Astrocyte of the spinal cord (primary cell): ENCODE measurements at regions not wholly inside any gene's neighbourhood (a gene's known extent, or its start where the extent isn't known, plus 50 kb on each side); places are given as distances from the start of the nearest gene placed in this dataset.

Experiments used
- DNase-seq: peaks from one replicate; pipeline ENCODE4 v3.0.0; 2011; ENCODE audit warnings: low read depth, low spot score
- H3K4me3 ChIP-seq: 2 replicates; pipeline ENCODE4 v1.5.1; 2011; ENCODE audit warnings: low read depth, mild to moderate bottlenecking, low read length, moderate library complexity
- CTCF ChIP-seq: IDR thresholded peaks from 2 replicates; pipeline ENCODE4 v1.5.1; 2012; ENCODE audit warnings: low read depth, mild to moderate bottlenecking, low read length, inconsistent platforms
- in situ Hi-C: cut with HindIII; loops from 2 replicates; pipeline ENCODE4 v1.10.0; 2017; ENCODE audit warnings: low sequenced_read_pairs

DNA sequence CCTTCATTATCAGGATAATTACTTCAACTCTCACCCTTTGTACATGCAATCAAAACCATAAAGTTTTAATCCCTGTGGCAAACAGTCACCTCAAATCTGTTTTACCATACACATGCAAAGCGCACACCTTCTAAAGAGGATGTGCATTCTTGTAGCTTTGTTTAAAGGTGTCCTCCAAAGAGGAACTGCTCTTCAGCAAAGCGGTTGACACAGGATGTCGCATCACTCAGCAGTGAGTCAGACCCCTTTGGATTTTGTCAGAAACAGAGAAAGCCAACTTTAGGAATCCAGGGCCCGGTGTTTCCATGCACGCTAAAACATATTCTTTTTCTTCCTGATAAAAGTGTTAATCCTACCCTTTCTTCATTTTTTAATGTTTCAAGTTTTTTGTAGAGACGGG lies 268.3 kb upstream of the ARID1B start:
- no peak for TF ChIP-seq CTCF
- no peak overlapping the region for H3K4me3 ChIP-seq
- in situ Hi-C loops, result no loop called here
- DNase-seq, result no peak

GRCh38 chr6:156508126-156508525 lies 269.1 kb upstream of the ARID1B start:
- TF ChIP-seq CTCF, result no peak
- in situ Hi-C loops, result no loop called here
- no peak for DNase-seq
- H3K4me3 ChIP-seq, result no peak overlapping the region

DNA sequence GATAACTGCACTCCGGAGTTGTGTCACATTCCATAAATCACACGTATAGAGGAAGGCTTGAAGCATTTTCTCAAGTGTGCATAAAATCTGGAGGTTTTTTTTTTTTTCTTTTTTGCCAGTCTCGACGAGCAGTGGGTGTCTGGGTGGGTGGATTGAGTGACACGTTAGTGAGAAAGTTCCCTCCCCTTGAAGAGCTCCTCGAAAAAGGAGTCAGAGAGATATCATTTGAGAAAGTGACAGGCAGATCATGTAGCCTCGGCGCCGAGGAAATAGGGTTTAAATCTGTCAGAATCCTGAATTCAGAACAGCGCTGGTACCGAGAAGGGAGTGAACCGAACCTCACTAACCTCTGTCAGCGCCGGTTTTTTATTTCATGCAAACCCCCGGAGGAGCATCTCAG lies 269.5 kb upstream of the ARID1B start:
- in situ Hi-C loops, result no loop called here
- no peak for DNase-seq
- H3K4me3 ChIP-seq, result no peak overlapping the region
- no peak for TF ChIP-seq CTCF

DNA sequence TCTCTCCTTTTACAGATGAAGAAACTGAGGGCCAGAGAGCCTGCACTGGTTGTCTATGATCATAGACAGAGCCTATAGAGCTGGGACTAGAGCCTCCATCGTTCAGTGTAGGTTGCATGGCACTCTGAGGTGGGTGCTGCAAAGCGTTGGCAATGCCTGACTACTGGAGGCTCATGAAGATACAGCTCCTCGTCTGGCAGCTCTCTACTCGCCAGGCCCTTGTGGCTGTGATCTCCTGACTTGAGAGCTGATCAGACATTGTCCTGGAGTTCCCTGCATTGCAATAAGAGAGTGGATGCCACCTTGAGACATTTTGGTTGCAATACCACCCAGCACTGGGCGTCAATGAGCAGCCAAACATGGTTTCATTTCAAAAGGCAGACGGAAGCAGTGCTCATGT lies 270.1 kb upstream of the ARID1B start:
- no peak overlapping the region for H3K4me3 ChIP-seq
- in situ Hi-C loops, result no loop called here
- no peak for DNase-seq
- no peak for TF ChIP-seq CTCF

DNA sequence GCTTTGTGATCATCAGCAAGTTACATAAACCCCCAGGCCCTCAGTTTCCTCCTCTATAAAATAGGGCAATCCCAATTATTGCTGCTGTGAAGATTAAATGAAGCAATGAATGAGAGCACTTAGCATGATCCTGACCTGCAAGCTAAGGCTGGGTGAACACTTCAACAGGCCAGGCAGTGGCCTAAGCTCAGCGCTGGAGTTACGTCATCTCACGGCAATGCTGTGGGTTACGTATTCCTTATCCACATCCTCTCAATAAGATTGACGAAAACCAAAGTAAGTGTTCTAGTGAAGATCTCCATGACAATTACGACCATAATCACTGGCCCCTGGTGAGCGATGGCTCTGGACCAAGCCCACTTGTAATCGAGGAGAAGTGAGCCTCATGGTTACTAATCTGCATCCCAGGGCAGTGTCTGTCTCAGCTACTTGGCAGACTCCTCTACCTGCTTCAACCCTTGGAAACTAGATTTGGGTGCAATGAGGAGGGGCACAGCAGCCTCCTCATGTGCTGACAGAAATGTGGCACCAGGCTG lies 274.1 kb upstream of the ARID1B start:
- in situ Hi-C loops, result no loop called here
- DNase-seq, result no peak
- no peak overlapping the region for H3K4me3 ChIP-seq
- TF ChIP-seq CTCF, result no peak

DNA sequence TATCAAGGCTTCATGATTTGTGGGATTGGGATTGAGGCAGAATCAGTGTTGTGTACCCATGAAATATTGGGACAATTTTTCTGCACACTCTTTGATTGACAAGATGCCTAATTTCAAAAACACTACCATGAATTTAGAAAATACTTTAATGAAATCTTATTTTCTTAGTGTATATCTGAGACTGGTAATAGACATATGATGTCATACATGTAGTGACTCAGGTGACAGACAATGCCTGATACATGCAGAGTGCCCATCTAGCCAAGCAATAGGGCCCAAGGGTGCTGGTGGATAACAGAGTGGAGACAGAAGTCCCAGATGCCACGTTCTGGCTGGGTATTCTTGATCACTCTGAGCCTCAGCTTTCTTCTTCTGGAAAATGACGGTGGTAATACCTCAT lies 279.6 kb upstream of the ARID1B start:
- TF ChIP-seq CTCF, result no peak
- no peak overlapping the region for H3K4me3 ChIP-seq
- no peak for DNase-seq
- in situ Hi-C loops, result no loop called here

DNA sequence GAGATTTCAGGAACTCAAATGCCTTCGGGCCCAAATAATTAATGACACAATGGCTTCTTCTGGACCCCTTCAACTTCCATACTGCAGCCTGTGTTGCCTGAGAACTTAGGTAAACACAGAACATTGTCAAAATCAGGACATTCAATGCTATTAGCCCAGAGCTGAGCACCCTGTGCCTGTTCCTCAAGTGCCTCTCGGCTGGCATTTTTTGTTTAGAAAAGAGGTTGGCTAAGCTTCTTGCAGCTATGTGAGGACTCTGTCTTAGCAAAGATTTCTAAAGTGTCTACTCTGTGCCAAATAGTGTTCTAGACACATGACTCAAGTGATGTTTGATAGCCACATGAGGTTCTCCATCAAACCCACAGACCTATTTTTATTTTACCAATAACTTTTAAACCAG lies 289.3 kb upstream of the ARID1B start:
- TF ChIP-seq CTCF, result no peak
- H3K4me3 ChIP-seq, result no peak overlapping the region
- no peak for DNase-seq
- in situ Hi-C loops, result no loop called here
